Activated CD4-positive, alpha-beta T cell treated with anti-CD3 and anti-CD28 coated beads, Interleukin-2, Interleukin-4, amounts not matched to agents 100 ng/mL and 50 ng/mL, durations not matched to agents 16 hours and 8 hours (primary cell): ENCODE measurements at regions not wholly inside any gene's neighbourhood (a gene's known extent, or its start where the extent isn't known, plus 50 kb on each side); places are given as distances from the start of the nearest gene placed in this dataset.

Source experiments
- DNase-seq: peaks from one replicate; pipeline ENCODE4 v3.0.0-alpha.2; 2020; ENCODE audit warnings: low spot score

GRCh38 chr2:240362216-240362755 lies 73.2 kb upstream of the GPC1 start:
- DNase-seq = no peak

GRCh38 chr2:240362826-240363745 lies 72.4 kb upstream of the GPC1 start:
- DNase-seq = no peak

- no peak for DNase-seq
These were observed 71.5 kb upstream of the GPC1 start for GRCh38 chr2:240363746-240364581.

GRCh38 chr2:240364582-240364960 lies 70.9 kb upstream of the GPC1 start:
- no peak for DNase-seq

GRCh38 chr2:240364961-240365775 lies 70.3 kb upstream of the GPC1 start:
- DNase-seq = no peak

GRCh38 chr2:240365971-240366471 lies 69.4 kb upstream of the GPC1 start:
- no peak for DNase-seq

GRCh38 chr2:240366901-240367300 lies 68.6 kb upstream of the GPC1 start:
- DNase-seq = no peak

GRCh38 chr2:240367721-240368120 lies 67.7 kb upstream of the GPC1 start:
- DNase-seq = no peak

GRCh38 chr2:240368781-240369331 lies 66.6 kb upstream of the GPC1 start:
- no peak for DNase-seq

GRCh38 chr2:240369335-240369734 lies 66.1 kb upstream of the GPC1 start:
- DNase-seq = no peak

- DNase-seq = no peak
These were observed 65.5 kb upstream of the GPC1 start for GRCh38 chr2:240369801-240370585.

GRCh38 chr2:240371129-240372000 lies 64.1 kb upstream of the GPC1 start:
- no peak for DNase-seq

GRCh38 chr2:240372101-240372500 lies 63.4 kb upstream of the GPC1 start:
- DNase-seq = no peak

GRCh38 chr2:240373289-240373885 lies 62.1 kb upstream of the GPC1 start:
- DNase-seq = no peak

- no peak for DNase-seq
These were observed 61.2 kb upstream of the GPC1 start for GRCh38 chr2:240374085-240374907.

- DNase-seq = no peak
These were observed 60.3 kb upstream of the GPC1 start for GRCh38 chr2:240375024-240375645.

GRCh38 chr2:240376739-240377138 lies 58.7 kb upstream of the GPC1 start:
- no peak for DNase-seq

- no peak for DNase-seq
These were observed 58.1 kb upstream of the GPC1 start for GRCh38 chr2:240377366-240377765.
